Neuronal stem cell (in vitro differentiated cells): ENCODE measurements at regions not wholly inside any gene's neighbourhood (a gene's known extent, or its start where the extent isn't known, plus 50 kb on each side); places are given as distances from the start of the nearest gene placed in this dataset.

Source experiments
- DNase-seq: peaks from one replicate; pipeline ENCODE4 v3.0.0-alpha.2; 2013; ENCODE audit warnings: low spot score
- H2AFZ ChIP-seq: one replicate; pipeline ENCODE4 v1.6.1; 2013; ENCODE audit warnings: mild to moderate bottlenecking, low read length, inconsistent platforms
- H2AK5ac ChIP-seq: 2 replicates; pipeline ENCODE4 v1.6.1; 2013; ENCODE audit warnings: low read depth, mild to moderate bottlenecking, inconsistent platforms, low read length, moderate library complexity, mixed read lengths
- H2BK120ac ChIP-seq: 2 replicates; pipeline ENCODE4 v1.6.1; 2013; ENCODE audit warnings: low read depth, mild to moderate bottlenecking, inconsistent platforms, low read length, moderate library complexity, mixed read lengths
- H2BK12ac ChIP-seq: one replicate; pipeline ENCODE4 v1.6.1; 2013; ENCODE audit warnings: low read length, inconsistent platforms
- H2BK15ac ChIP-seq: 2 replicates; pipeline ENCODE4 v1.6.1; 2013; ENCODE audit warnings: mild to moderate bottlenecking, low read length, inconsistent platforms, mixed read lengths
- H2BK5ac ChIP-seq: one replicate; pipeline ENCODE4 v1.6.1; 2013; ENCODE audit warnings: inconsistent platforms, mild to moderate bottlenecking, low read length, moderate library complexity
- H3K14ac ChIP-seq: one replicate; pipeline ENCODE4 v1.6.1; 2013; ENCODE audit warnings: low read length, inconsistent platforms
- H3K18ac ChIP-seq: 2 replicates; pipeline ENCODE4 v1.6.1; 2013; ENCODE audit warnings: low read length, inconsistent platforms
- H3K23ac ChIP-seq: 2 replicates; pipeline ENCODE4 v1.6.1; 2013; ENCODE audit warnings: low read depth, mild to moderate bottlenecking, mixed read lengths, low read length, inconsistent platforms; ENCODE audit not compliant: poor library complexity
- H3K27ac ChIP-seq: replicated peaks from 3 replicates; pipeline ENCODE4 v1.5.1; 2013; ENCODE audit warnings: low read length, inconsistent platforms
- H3K27me3 ChIP-seq, 3 experiments: 2 replicates each; pipeline ENCODE4 v1.6.1; 2013; ENCODE audit warnings: low read length in 3 of 3, mild to moderate bottlenecking in 2 of 3, inconsistent platforms in 1 of 3, low read depth in 1 of 3, mixed read lengths in 1 of 3, moderate library complexity in 1 of 3; ENCODE audit not compliant: control insufficient read depth in 3 of 3, insufficient read depth in 3 of 3
- H3K36me3 ChIP-seq, 2 donors: replicated peaks in 1 of 2; 2 replicates each; pipeline ENCODE4 v1.6.1; 2013; ENCODE audit warnings: low read length in 2 of 2; ENCODE audit not compliant: control insufficient read depth in 2 of 2, insufficient read depth in 2 of 2
- H3K4ac ChIP-seq: 2 replicates; pipeline ENCODE4 v1.6.1; 2013; ENCODE audit warnings: inconsistent platforms, mild to moderate bottlenecking, low read length, moderate library complexity
- H3K4me1 ChIP-seq, 2 donors: 1 replicate in 1 of 2; 2 replicates in 1 of 2; pipeline ENCODE4 v1.6.1; 2013; ENCODE audit warnings: low read length in 2 of 2, low read depth in 1 of 2; ENCODE audit not compliant: control insufficient read depth in 2 of 2, insufficient read depth in 1 of 2
- H3K4me2 ChIP-seq: one replicate; pipeline ENCODE4 v1.6.1; 2013; ENCODE audit warnings: mild to moderate bottlenecking, low read length, inconsistent platforms; ENCODE audit not compliant: insufficient read depth, poor library complexity, severe bottlenecking
- H3K4me3 ChIP-seq, 2 donors: 2 replicates each; pipeline ENCODE4 v1.5.1; 2013; ENCODE audit warnings: low read length in 2 of 2, mild to moderate bottlenecking in 2 of 2, inconsistent platforms in 1 of 2, moderate library complexity in 1 of 2
- H3K79me1 ChIP-seq: one replicate; pipeline ENCODE4 v1.6.1; 2013; ENCODE audit warnings: low read depth, mild to moderate bottlenecking, inconsistent platforms, low read length, moderate library complexity
- H3K9ac ChIP-seq: one replicate; pipeline ENCODE4 v1.6.1; 2013; ENCODE audit warnings: mild to moderate bottlenecking, low read depth, low read length, inconsistent platforms; ENCODE audit not compliant: poor library complexity
- H3K9me3 ChIP-seq, 2 donors: replicated peaks in 1 of 2; 2 replicates each; pipeline versions ENCODE3 to v1.6.1; 2013; ENCODE audit warnings: low read length in 2 of 2, mild to moderate bottlenecking in 2 of 2, inconsistent platforms in 1 of 2, low read depth in 1 of 2, mixed read lengths in 1 of 2, moderate library complexity in 1 of 2; ENCODE audit not compliant: control insufficient read depth in 2 of 2, insufficient read depth in 1 of 2
- H4K8ac ChIP-seq: one replicate; pipeline ENCODE4 v1.6.1; 2013; ENCODE audit warnings: low read depth, mild to moderate bottlenecking, inconsistent platforms, low read length, moderate library complexity
- H4K91ac ChIP-seq: one replicate; pipeline ENCODE4 v1.6.1; 2013; ENCODE audit warnings: low read length, low read depth, mild to moderate bottlenecking, inconsistent platforms; ENCODE audit not compliant: poor library complexity
- WGBS, 2 donors: extraction: QIAGEN DNeasy Blood & Tissue Kit; methylation state at CpG; one replicate each; pipeline ENCODE4 v1.1.7; 2013; ENCODE audit warnings: missing lambda C conversion rate in 2 of 2, mixed read lengths in 1 of 2; ENCODE audit not compliant: insufficient read length in 2 of 2, insufficient replicate concordance in 1 of 2; ENCODE audit errors: extremely low coverage in 2 of 2; 5-methylcytosine and 5-hydroxymethylcytosine counted together

GRCh38 chr20:48060841-48061720 is 275.8 kb upstream of the SULF2 start:
- Histone ChIP-seq H2AFZ (no peak overlapping the region), H4K8ac (no peak overlapping the region), H2BK15ac (no peak overlapping the region), H3K9ac (no peak overlapping the region), H2AK5ac (no peak overlapping the region), H2BK120ac (no peak overlapping the region), H4K91ac (no peak overlapping the region), H2BK5ac (no peak overlapping the region), H3K27me3 (no peaks in the 10 kb centered on the region), H3K14ac (no peak overlapping the region), H3K27ac (no peak overlapping the region), H3K4me1 (no peaks in the 10 kb centered on the region), H3K36me3 (no peaks in the 10 kb centered on the region), H3K4me3 (no peak overlapping the region), H3K79me1 (no peaks in the 10 kb centered on the region), H3K9me3 (peaks cover 8 to 15% of the 10 kb centered on the region in 2 donors), H2BK12ac (no peak overlapping the region), H3K23ac (no peak overlapping the region), H3K18ac (no peak overlapping the region), H3K4me2 (no peak overlapping the region), H3K4ac (no peak overlapping the region)
- WGBS, 2 donors: no CpG with 5 or more reads among the region's 16 CpGs
- no peak for DNase-seq

GRCh38 chr20:48058611-48059559 is 273.6 kb upstream of the SULF2 start:
- H3K4me3 ChIP-seq: no peak overlapping the region
- no peak overlapping the region for H2AK5ac ChIP-seq
- no peaks in the 10 kb centered on the region for H3K79me1 ChIP-seq
- H3K4ac ChIP-seq: no peak overlapping the region
- H3K9me3 ChIP-seq: peaks cover 8 to 15% of the 10 kb centered on the region in 2 donors
- no peak overlapping the region for H4K91ac ChIP-seq
- DNase-seq: no peak
- H2BK120ac ChIP-seq: no peak overlapping the region
- H2BK12ac ChIP-seq: no peak overlapping the region
- H3K18ac ChIP-seq: no peak overlapping the region
- no peak overlapping the region for H2AFZ ChIP-seq
- no CpG with 5 or more reads among the region's 31 CpGs for WGBS, 2 donors
- H3K4me2 ChIP-seq: no peak overlapping the region
- H4K8ac ChIP-seq: no peak overlapping the region
- H2BK15ac ChIP-seq: no peak overlapping the region
- no peaks in the 10 kb centered on the region for H3K36me3 ChIP-seq
- H3K27me3 ChIP-seq: no peaks in the 10 kb centered on the region
- no peak overlapping the region for H3K9ac ChIP-seq
- H3K4me1 ChIP-seq: no peaks in the 10 kb centered on the region
- no peak overlapping the region for H3K23ac ChIP-seq
- no peak overlapping the region for H3K14ac ChIP-seq
- H3K27ac ChIP-seq: no peak overlapping the region
- H2BK5ac ChIP-seq: no peak overlapping the region

- no peak overlapping the region for H3K18ac ChIP-seq
- no peak overlapping the region for H2BK5ac ChIP-seq
- H2BK15ac ChIP-seq: no peak overlapping the region
- no peak overlapping the region for H2AK5ac ChIP-seq
- H3K27ac ChIP-seq: no peak overlapping the region
- H3K4me3 ChIP-seq: no peak overlapping the region
- H3K79me1 ChIP-seq: no peaks in the 10 kb centered on the region
- no peaks in the 10 kb centered on the region for H3K27me3 ChIP-seq
- H3K4me1 ChIP-seq: no peaks in the 10 kb centered on the region
- no peak overlapping the region for H2BK12ac ChIP-seq
- H3K9me3 ChIP-seq: peaks cover 8 to 15% of the 10 kb centered on the region in 2 donors
- no peak for DNase-seq
- no peak overlapping the region for H2BK120ac ChIP-seq
- WGBS, 2 donors: no CpG with 5 or more reads among the region's 1 CpG
- no peak overlapping the region for H3K14ac ChIP-seq
- H3K9ac ChIP-seq: no peak overlapping the region
- no peak overlapping the region for H2AFZ ChIP-seq
- no peak overlapping the region for H4K91ac ChIP-seq
- no peak overlapping the region for H3K4me2 ChIP-seq
- no peak overlapping the region for H3K4ac ChIP-seq
- H3K36me3 ChIP-seq: no peaks in the 10 kb centered on the region
- no peak overlapping the region for H4K8ac ChIP-seq
- H3K23ac ChIP-seq: no peak overlapping the region
Measured at GRCh38 chr20:48057739-48058138, 272.5 kb upstream of the SULF2 start.

GRCh38 chr20:48057251-48057650 is 272.0 kb upstream of the SULF2 start:
- Histone ChIP-seq H3K27me3 (no peaks in the 10 kb centered on the region), H2AK5ac (no peak overlapping the region), H3K27ac (no peak overlapping the region), H2BK12ac (no peak overlapping the region), H2BK5ac (no peak overlapping the region), H3K4me1 (no peaks in the 10 kb centered on the region), H2AFZ (no peak overlapping the region), H3K23ac (no peak overlapping the region), H3K4me3 (no peak overlapping the region), H3K18ac (no peak overlapping the region), H3K36me3 (no peaks in the 10 kb centered on the region), H3K9ac (no peak overlapping the region), H3K4me2 (no peak overlapping the region), H2BK15ac (no peak overlapping the region), H3K14ac (no peak overlapping the region), H4K91ac (no peak overlapping the region), H4K8ac (no peak overlapping the region), H3K79me1 (no peaks in the 10 kb centered on the region), H2BK120ac (no peak overlapping the region), H3K9me3 (peaks cover 8 to 11% of the 10 kb centered on the region in 2 donors), H3K4ac (no peak overlapping the region)
- DNase-seq: no peak
- no CpG with 5 or more reads among the region's 6 CpGs for WGBS, 2 donors
